HG02973 (cell line): ENCODE measurements at regions not wholly inside any gene's neighbourhood (a gene's known extent, or its start where the extent isn't known, plus 50 kb on each side); places are given as distances from the start of the nearest gene placed in this dataset.
"Not testable (repeated sequence)": the region's sequence is repeated elsewhere in the genome, so short reads cannot be mapped to it uniquely, and the experiment has no call there.

Experiments
- ATAC-seq: cut with Tn5 transposase; IDR thresholded peaks from one replicate; pipeline ENCODE4 v1.9.1; 2021; ENCODE audit warnings: moderate library complexity; ENCODE audit not compliant: unreplicated experiment

- peak; percentile 99 for ATAC-seq
These were observed 247.7 kb upstream of the ARSJ start for GRCh38 chr4:114226968-114227760.

GRCh38 chr4:114229706-114230105 is 250.3 kb upstream of the ARSJ start:
- no peak for ATAC-seq

- no peak for ATAC-seq
These were observed 256.8 kb upstream of the ARSJ start for GRCh38 chr4:114236171-114236769.

GRCh38 chr4:114237997-114238396 is 258.6 kb upstream of the ARSJ start:
- no peak for ATAC-seq

GRCh38 chr4:114249561-114249960 is 270.1 kb upstream of the ARSJ start:
- ATAC-seq = no peak

- ATAC-seq = no peak
These were observed 270.5 kb upstream of the ARSJ start for GRCh38 chr4:114249976-114250375.

- ATAC-seq = no peak
These were observed 271.0 kb upstream of the ARSJ start for GRCh38 chr4:114250439-114250891.

- ATAC-seq = no peak
These were observed 271.6 kb upstream of the ARSJ start for GRCh38 chr4:114251020-114251419.

GRCh38 chr4:114252499-114252898 is 273.1 kb upstream of the ARSJ start:
- ATAC-seq = no peak

GRCh38 chr4:114257501-114257900 is 278.1 kb upstream of the ARSJ start:
- no peak for ATAC-seq

- not testable (repeated sequence) for ATAC-seq
These were observed 283.0 kb upstream of the ARSJ start for GRCh38 chr4:114262421-114262820.

- no peak for ATAC-seq
These were observed 283.8 kb upstream of the ARSJ start for GRCh38 chr4:114263233-114263632.

- no peak for ATAC-seq
These were observed 285.0 kb upstream of the ARSJ start for GRCh38 chr4:114264452-114264851.

- ATAC-seq = no peak
These were observed 285.4 kb upstream of the ARSJ start for GRCh38 chr4:114264877-114265291.

GRCh38 chr4:114265342-114265741 is 285.9 kb upstream of the ARSJ start:
- ATAC-seq = no peak

GRCh38 chr4:114267976-114268375 is 288.5 kb upstream of the ARSJ start:
- no peak for ATAC-seq

GRCh38 chr4:114271031-114271430 is 291.6 kb upstream of the ARSJ start:
- ATAC-seq = no peak

- no peak for ATAC-seq
These were observed 292.8 kb upstream of the ARSJ start for GRCh38 chr4:114272226-114272625.

GRCh38 chr4:114273238-114273637 is 293.8 kb upstream of the ARSJ start:
- ATAC-seq = no peak

- no peak for ATAC-seq
These were observed 298.2 kb upstream of the ARSJ start for GRCh38 chr4:114277690-114278089.

- no peak for ATAC-seq
These were observed 299.6 kb upstream of the ARSJ start for GRCh38 chr4:114279066-114279465.

- no peak for ATAC-seq
These were observed 300.3 kb upstream of the ARSJ start for GRCh38 chr4:114279711-114280110.
